ENCODE measurements at regions not wholly inside any gene's neighbourhood (a gene's known extent, or its start where the extent isn't known, plus 50 kb on each side); places are given as distances from the start of the nearest gene placed in this dataset.
"Not testable (repeated sequence)": the region's sequence is repeated elsewhere in the genome, so short reads cannot be mapped to it uniquely, and the experiment has no call there.

DNA sequence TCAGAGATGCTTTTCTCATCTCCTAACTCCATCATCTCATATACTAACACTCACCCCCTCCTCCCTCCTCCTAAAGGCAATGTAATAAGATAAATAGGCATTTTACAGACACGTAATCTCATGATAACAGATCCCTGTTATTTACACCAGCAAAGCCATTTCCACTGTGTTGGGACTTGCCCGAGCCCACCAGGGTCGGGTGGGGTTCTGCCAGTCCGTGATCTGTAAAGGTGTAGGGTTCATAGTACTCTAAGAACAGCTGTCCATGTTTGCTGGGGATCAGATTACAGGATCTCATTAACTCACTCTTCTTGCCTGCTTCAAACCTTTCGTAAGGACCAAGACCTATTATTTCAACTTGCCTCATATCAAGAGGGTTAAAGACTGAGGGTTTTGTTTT lies 172.4 kb downstream of the FZD1 start:
- TF ChIP-seq, protein P1, sequence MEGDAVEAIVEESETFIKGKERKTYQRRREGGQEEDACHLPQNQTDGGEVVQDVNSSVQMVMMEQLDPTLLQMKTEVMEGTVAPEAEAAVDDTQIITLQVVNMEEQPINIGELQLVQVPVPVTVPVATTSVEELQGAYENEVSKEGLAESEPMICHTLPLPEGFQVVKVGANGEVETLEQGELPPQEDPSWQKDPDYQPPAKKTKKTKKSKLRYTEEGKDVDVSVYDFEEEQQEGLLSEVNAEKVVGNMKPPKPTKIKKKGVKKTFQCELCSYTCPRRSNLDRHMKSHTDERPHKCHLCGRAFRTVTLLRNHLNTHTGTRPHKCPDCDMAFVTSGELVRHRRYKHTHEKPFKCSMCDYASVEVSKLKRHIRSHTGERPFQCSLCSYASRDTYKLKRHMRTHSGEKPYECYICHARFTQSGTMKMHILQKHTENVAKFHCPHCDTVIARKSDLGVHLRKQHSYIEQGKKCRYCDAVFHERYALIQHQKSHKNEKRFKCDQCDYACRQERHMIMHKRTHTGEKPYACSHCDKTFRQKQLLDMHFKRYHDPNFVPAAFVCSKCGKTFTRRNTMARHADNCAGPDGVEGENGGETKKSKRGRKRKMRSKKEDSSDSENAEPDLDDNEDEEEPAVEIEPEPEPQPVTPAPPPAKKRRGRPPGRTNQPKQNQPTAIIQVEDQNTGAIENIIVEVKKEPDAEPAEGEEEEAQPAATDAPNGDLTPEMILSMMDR (IDR thresholded peaks at IDR 0.05; ENCODE audit: control insufficient read depth, insufficient read depth, low read depth, low read length, missing control alignments), result no peak
- no peak for DNase-seq (ENCODE audit: low read depth)
- no peak overlapping the region for H3K4me3 ChIP-seq (ENCODE audit: control insufficient read depth, low read depth, low read length)

DNA sequence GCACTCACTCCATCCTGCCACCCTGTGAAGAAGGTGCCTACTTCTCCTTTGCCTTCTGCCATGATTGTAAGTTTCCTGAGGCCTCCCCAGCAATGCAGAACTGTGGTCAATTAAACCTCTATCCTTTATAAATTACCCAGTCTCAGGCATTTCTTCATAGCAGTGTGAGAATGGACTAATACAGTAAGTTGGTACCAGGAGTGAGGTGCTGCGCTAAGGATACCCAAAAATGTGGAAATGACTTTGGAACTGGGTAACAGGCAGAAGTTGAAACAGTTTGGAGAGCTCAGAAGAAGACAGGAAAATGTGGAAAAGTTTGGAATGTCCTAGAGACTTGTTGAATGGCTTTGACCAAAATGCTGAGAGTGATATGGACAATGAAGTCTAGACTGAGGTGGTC lies 176.0 kb downstream of the FZD1 start:
- DNase-seq (ENCODE audit: low read depth); H3K4me3 ChIP-seq (ENCODE audit: control insufficient read depth, low read depth, low read length): not testable (repeated sequence)

DNA sequence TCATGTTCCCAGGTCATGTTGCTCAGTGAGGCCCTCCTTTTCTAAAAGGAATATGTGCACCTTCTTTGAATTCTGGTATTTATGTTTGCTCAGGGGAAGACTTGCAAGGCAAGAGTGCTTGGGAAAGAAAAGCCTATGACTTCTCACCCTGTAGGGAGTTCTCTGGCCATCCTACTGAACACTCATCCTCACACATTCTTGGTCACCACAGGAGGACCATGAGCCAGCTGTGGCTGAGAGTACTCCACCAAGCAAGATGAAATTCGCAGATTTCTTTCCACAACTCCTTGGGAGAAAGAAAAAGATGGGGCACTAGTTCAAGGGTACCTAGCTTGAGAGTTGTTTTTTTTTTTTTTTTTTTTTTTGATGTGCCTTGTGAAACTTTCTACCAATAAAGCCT lies 179.6 kb downstream of the FZD1 start:
- H3K4me3 ChIP-seq (ENCODE audit: control insufficient read depth, low read depth, low read length), result no peak overlapping the region
- TF ChIP-seq, protein P1 (IDR thresholded peaks at IDR 0.05; ENCODE audit: control insufficient read depth, insufficient read depth, low read depth, low read length, missing control alignments), result no peak
- DNase-seq (ENCODE audit: low read depth), result no peak

DNA sequence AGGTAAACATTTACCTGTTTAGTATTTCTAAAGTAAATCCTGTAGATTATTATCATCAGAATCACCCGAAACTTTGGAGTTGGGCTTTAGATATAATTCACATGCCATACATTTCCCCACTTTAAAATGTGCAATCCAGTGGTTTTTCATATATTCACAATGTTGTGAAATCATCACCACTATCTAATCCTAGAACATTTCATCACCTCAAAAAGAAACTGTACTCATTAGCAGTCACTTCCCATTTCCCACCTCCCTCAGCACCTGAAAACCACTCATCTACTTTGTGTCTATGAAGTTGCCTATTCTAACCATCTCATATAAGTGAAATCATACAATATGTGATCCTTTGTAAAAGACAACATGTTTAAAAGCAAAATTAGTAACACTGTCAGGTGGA lies 182.6 kb downstream of the FZD1 start:
- DNase-seq (ENCODE audit: low read depth), result no peak
- no peak overlapping the region for H3K4me3 ChIP-seq (ENCODE audit: control insufficient read depth, low read depth, low read length)
- TF ChIP-seq, protein P1 (IDR thresholded peaks at IDR 0.05; ENCODE audit: control insufficient read depth, insufficient read depth, low read depth, low read length, missing control alignments), result no peak

DNA sequence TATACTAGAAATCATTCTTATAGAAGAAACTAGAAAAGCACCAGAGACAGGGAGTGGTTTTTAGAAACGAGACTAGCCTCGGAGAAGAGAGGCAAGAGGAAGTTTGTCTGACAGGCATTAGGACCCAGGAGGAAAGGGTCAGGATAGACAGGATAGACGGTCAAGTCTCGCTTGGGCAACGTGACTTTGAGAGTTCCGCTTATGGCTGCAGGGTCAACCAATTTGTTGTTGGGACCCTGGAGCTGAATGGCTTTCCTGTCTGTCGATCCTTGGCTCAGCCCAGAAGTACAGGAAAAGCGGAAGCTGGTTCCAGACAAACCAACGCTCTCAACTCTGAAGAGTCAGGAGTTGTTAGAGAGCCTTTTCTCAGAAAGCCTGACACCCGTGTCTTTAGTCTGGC lies 191.2 kb downstream of the FZD1 start:
- H3K4me3 ChIP-seq (ENCODE audit: control insufficient read depth, low read depth, low read length), result no peak overlapping the region
- DNase-seq (ENCODE audit: low read depth), result no peak
- TF ChIP-seq, protein P1 (IDR thresholded peaks at IDR 0.05; ENCODE audit: control insufficient read depth, insufficient read depth, low read depth, low read length, missing control alignments), result no peak

DNA sequence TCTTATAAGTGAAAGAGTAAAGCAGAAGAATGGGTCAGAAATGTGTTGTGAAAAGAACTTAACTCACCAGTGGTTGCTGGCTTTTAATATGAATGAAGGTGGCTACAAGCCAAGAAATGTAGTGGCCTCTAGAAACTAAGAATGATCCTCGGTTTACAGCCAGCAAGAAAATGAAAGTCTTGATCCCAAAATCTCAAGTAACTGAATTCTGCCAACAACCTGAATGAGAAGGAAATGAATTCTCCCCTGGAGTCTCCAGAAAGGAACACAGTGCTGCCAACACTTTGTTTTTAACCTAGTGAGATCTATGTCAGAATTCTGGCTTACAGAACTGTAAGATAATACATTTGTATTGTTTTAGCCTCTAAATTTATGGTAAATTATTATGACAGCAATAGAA lies 193.0 kb downstream of the FZD1 start:
- TF ChIP-seq, protein P1 (IDR thresholded peaks at IDR 0.05; ENCODE audit: control insufficient read depth, insufficient read depth, low read depth, low read length, missing control alignments), result no peak
- no peak for DNase-seq (ENCODE audit: low read depth)
- no peak overlapping the region for H3K4me3 ChIP-seq (ENCODE audit: control insufficient read depth, low read depth, low read length)

DNA sequence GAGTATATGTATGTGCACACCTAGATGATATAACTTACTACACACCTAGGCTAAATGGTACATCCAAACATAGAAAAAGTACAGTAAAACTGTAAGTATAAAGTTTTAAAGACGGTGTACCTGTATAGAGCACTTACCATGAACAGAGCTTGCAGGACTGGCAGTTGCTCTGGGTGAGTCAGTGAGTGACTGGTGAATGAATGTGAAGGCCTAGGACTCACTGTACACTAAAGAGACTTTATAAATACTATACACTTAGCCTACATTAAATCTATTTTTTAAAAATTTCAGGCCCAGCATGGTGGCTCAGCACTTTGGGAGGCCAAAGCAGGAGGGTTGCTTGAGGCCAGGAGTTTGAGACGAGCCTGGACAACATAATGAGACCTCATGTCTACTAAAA lies 195.3 kb downstream of the FZD1 start:
- TF ChIP-seq, protein P1 (IDR thresholded peaks at IDR 0.05; ENCODE audit: control insufficient read depth, insufficient read depth, low read depth, low read length, missing control alignments), result no peak
- H3K4me3 ChIP-seq (ENCODE audit: control insufficient read depth, low read depth, low read length), result no peak overlapping the region
- DNase-seq (ENCODE audit: low read depth), result no peak

Measured in AG09309 (cell line).